HG03354 (cell line): ENCODE measurements at regions not wholly inside any gene's neighbourhood (a gene's known extent, or its start where the extent isn't known, plus 50 kb on each side); places are given as distances from the start of the nearest gene placed in this dataset.

ENCODE experiments used
- ATAC-seq: cut with Tn5 transposase; IDR thresholded peaks from one replicate; pipeline ENCODE4 v1.9.1; 2021; ENCODE audit warnings: mild to moderate bottlenecking; ENCODE audit not compliant: unreplicated experiment, poor library complexity, severe bottlenecking

- no peak for ATAC-seq
Observed at GRCh38 chr4:138677748-138678147, 337.8 kb upstream of the NOCT start.

DNA sequence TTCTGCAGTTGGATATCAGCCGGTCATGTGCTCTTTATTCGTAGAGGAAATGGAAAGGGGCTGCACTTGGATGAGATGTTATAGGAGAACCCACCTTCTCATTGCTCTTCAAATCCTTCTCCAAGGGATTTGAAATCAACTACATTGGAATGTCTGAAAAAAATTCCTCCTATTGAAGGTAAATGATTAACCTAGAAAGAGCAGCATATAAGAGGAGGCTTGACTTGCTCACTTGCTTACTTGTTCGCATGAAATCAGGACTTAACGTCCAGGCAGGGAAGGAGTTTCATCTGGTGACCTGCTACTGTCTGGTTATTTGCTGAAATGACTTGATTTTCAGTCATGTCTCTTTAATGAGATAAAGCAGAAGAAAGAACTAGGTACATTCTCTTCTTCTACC, 338.4 kb upstream of the NOCT start:
- ATAC-seq = no peak

DNA sequence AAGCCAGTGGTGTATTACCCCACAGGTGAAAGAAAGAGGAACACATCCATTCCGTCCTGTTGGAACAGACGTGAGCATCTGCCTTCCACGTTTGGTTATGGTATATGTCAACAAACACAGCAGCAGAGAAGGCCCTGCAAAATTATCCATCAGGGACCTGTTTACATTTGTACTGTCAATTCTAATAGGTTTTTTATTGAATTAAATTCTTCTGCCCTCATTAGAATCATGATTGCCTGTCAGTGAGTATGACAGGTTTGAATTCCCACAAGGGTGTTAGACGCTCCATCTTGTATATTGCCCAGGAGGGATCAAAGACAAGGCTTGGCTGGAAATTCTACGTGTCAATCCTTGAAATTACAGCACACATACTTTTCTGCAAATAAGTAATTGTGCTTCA, 339.9 kb upstream of the NOCT start:
- ATAC-seq = no peak

DNA sequence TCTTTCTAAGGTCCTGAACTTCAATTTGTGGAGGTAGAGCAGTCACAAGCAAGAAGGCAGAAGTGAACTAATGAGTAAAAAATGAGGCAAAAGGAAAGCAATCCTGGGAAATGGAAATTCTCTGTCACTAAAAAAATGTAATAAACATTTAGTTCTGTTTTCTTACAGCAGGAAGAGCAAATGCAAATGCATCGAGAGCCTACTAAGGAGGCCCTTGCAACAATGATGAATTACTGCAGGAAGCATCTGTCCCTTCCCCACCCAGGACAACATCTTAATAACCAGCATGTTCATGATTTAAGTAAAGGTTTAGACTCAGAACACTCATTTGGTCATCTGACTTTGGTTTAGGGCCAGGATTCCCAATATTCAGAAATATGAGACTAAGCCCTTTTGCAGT, 341.4 kb upstream of the NOCT start:
- ATAC-seq = no peak

DNA sequence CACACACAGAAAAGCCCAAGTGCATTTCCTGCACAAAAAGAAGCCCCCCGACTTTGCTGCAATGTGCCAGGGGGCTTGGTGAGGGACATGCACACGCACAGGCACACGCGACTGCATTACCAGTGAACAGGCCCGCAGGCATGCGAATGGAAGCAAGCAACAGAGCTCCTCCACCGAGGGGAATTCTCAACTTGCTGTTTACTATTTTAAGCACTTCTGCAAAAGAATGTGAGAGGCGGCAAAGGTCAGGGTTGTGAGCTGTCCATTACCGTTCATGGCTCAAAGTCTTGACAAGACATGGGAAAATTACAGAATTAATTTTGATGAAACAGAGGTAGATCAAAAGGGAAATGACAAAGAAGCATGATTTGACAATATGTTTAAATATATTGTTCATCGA, 342.5 kb upstream of the NOCT start:
- no peak for ATAC-seq

DNA sequence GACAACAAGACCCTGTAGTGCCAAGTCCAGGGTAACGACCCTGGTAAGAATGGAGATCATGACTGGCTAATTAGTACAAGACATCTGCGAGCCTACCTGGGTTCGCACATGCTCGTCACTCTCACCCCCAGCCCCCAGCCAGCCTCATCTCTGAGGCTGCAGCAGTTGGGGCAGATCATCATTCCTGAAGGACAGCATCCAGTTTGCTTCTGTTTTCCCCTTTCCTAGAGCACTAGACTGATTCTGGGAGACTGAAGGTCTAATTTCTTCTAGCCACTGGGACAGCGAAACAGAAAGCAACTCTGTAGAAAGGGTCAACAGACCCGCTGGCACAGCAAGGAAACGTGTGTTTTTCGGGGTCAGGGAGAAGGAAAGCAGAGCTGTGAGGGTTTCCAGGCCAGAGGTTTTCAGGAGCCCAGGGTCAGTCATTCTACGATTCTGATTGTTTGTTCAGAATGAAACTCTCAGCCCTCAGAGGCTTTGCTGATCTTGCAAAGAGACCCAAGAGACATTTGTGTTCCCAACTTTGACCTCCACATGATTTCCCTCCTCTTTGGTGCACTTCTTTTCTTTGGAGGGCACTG, 343.1 kb upstream of the NOCT start:
- peak; percentile 46 for ATAC-seq

DNA sequence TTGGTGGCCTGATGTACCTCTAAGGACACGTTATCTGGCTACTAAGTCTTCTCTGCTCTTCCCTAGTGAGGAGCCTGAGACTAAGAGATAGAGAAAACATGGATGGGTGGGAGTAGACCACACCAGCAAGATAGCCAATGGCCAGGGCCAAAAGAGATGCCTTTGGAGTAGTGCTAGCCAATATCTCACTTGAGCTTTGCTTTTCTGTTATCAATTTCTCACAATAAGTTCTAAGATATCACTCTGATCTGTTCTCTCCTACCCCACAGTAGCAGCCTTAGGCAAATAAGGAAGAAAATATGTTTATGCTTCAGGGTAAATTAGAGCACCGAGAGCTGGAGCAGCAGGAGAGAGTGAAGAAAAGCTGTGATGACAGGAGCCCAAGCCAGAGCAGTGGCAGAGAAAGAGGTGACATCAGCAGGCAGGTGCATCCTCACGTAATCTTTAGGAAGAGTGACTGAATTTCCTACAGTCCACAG, 343.9 kb upstream of the NOCT start:
- ATAC-seq = no peak

DNA sequence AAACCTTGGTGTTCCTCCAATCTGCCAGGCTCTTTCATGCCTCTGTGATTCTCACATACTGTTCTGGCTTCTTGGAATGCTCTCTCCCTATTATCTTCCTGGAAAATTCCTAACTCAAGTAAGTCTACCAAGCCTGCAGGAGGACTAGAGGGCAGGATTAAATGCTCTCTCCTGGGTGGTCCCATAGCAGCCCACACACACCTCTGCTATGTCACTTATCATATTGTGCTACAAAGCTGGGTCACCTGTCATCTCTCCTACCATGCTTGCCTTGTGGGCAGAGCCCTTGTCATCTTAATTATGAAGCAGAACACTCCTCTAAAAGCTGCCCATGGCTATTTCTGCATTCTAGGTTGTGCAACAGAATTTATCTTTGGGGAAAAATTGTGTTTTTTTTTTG, 344.5 kb upstream of the NOCT start:
- ATAC-seq = no peak

- ATAC-seq = no peak
Observed at GRCh38 chr4:138670681-138671080, 344.9 kb upstream of the NOCT start.

- ATAC-seq = no peak
Observed at GRCh38 chr4:138669479-138670315, 345.9 kb upstream of the NOCT start.

DNA sequence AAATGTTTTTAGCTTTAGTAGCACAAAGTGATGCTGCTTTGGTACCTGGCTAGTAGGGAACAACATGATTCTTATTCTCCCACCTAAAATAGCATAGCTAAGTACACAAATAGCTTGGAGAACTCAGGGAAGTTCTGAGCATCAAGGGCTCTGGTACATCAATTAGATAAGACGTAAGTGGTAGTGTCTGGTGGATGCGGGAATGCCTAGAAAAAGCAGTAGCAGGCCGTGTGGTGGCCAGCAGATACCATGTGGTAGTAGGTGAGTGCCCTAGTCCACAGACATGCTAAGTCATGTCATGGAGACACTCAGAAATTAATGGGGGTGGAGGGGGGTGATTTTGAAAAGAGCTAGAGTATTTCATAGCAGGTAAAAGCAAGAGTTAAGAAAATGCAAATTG, 347.3 kb upstream of the NOCT start:
- ATAC-seq = no peak

DNA sequence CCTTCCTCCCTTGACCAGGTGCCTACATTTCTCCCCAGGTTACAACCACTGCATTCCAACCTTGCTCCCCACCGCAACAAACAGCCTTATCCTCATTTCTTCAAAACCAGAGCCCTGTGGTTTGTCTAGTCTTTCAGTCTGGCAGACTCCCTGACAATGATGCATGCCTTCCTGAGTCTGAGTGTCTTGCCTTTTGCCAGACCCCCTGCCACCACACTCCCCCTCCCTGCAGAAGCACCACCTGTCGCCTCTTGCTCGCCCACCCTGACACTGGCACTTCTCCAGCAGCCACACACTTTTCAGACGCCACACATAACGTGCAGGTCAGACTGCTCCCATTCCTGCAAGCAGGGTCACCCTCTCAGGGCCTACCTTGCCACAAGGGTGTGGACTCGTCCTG, 349.2 kb upstream of the NOCT start:
- ATAC-seq = no peak

DNA sequence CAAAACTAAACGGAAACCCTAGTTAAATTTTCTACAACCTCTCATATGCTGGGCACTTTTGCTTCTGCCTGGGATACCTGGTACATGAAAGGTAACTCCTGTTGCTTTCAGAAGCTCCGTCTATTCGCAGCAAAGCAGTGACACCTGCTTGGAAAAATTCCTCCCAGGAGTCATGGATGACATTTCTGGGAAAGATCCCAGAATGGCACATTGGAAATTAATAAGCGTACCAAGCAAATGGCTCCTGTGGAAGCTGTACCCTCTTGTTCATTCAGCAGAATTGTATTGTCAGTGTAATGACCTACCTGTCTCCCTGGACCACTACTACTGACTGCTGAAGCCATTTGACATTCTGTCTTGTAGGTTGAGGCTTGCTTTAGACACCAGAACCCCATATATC, 349.7 kb upstream of the NOCT start:
- ATAC-seq = no peak

DNA sequence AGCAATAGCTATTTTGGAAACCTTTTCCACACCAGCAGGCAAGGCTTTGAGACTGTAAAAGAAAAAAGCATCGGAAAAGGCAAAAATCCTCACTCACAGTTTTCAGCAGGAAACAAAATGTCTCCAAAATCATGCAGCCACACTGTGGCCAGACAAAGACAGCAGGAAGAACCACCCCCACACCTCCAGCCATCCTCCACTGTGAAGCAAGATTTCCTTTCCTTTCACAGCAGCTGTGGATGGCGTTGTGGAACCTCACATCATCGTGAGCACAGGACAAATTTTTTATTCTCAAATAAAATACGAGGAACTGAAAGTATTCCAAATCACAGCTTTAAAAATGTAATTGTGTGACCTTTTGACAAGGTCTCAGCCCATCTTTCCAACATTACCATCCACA, 351.7 kb upstream of the NOCT start:
- ATAC-seq = no peak

DNA sequence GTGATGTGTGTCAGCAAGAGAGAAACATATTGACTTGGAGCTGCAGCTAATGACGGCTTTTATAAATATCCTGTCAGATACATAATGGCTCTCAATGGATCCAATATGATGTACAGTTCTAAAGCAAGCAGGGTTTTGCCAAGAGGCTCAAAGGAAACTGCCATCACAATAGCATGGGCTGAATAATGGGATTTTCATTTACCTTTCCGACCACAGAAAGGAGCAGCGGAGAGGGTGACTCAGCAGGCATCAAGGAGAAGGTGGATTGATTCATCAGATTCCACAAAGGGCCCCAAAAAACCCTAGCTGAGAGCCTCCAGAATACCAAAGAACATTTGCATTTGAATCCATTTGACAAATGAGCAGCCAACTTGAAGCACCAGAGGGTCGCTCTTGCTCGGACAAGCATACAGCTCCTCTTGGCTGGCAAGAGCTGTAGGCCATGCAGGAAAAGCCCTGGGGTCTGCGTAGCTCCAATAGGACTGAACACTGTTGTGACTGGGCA, 355.7 kb upstream of the NOCT start:
- ATAC-seq = no peak

GRCh38 chr4:138659037-138659811, 356.4 kb upstream of the NOCT start:
- ATAC-seq = no peak

DNA sequence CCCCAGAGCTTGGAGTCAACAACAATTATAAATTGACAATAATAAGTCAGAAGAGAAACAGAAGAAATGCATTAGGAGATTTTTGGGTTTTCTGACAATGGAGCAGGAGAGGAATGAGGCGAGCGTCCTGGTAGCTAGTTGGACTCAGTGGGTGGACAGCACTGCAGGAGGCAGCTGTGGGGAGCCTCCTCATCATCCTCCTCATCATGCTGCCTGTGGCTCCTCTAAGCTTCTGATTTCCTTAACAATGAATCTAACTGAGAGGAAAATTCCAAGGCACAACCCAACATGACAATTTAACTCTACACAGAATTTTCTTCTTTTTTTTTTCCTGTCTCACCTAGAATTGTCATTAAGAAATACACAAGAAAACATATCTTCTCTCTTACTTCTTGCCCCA, 357.1 kb upstream of the NOCT start:
- no peak for ATAC-seq

DNA sequence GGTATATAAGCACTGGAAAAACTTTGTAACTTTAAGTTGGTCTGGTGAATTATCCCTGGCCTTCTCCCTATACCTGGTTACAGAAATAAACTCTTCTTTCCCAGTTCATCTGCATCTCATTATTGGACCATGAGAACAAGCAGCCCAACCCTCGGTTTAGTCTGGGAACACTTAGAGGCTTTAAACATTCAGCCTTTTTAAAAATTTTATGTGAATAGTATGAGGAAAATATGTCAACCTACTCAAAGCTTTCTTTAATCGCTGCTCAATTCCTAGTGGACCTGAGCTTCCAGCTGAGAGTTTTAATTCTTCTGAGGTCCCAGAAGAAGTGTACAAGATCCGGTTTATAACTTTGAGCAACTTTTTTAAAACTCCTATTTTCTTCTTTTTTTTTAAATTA, 358.6 kb upstream of the NOCT start:
- no peak for ATAC-seq

- no peak for ATAC-seq
Observed at GRCh38 chr4:138655985-138656384, 359.6 kb upstream of the NOCT start.

- no peak for ATAC-seq
Observed at GRCh38 chr4:138655286-138655685, 360.3 kb upstream of the NOCT start.
